ENCODE measurements at regions not wholly inside any gene's neighbourhood (a gene's known extent, or its start where the extent isn't known, plus 50 kb on each side); places are given as distances from the start of the nearest gene placed in this dataset.
A peak's percentile ranks its signal among the peaks of the same experiment; 100 is the strongest.

- H3K4me3 ChIP-seq = no peak overlapping the region
- no peak for TF ChIP-seq POLR2A (IDR thresholded peaks at IDR 0.05)
- TF ChIP-seq, protein P1, sequence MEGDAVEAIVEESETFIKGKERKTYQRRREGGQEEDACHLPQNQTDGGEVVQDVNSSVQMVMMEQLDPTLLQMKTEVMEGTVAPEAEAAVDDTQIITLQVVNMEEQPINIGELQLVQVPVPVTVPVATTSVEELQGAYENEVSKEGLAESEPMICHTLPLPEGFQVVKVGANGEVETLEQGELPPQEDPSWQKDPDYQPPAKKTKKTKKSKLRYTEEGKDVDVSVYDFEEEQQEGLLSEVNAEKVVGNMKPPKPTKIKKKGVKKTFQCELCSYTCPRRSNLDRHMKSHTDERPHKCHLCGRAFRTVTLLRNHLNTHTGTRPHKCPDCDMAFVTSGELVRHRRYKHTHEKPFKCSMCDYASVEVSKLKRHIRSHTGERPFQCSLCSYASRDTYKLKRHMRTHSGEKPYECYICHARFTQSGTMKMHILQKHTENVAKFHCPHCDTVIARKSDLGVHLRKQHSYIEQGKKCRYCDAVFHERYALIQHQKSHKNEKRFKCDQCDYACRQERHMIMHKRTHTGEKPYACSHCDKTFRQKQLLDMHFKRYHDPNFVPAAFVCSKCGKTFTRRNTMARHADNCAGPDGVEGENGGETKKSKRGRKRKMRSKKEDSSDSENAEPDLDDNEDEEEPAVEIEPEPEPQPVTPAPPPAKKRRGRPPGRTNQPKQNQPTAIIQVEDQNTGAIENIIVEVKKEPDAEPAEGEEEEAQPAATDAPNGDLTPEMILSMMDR (IDR thresholded peaks at IDR 0.05) = no peak
- no peaks in the 10 kb centered on the region for H3K36me3 ChIP-seq
- DNase-seq = no peak
- no peaks in the 10 kb centered on the region for H3K9me3 ChIP-seq
- H3K27ac ChIP-seq = no peak overlapping the region
- WGBS, 2 donors = 73 to 84% methylated on average over 5 of the region's 5 CpGs
- intact Hi-C loops (cut with DNase I) = no loop called here
- H3K4me1 ChIP-seq = peaks cover 0 to 2% (median 0%) of the 10 kb centered on the region in 3 donors
- no peaks in the 10 kb centered on the region for H3K27me3 ChIP-seq
Observed at GRCh38 chr6:82038631-82039030, 208.9 kb downstream of the IBTK start.

DNA sequence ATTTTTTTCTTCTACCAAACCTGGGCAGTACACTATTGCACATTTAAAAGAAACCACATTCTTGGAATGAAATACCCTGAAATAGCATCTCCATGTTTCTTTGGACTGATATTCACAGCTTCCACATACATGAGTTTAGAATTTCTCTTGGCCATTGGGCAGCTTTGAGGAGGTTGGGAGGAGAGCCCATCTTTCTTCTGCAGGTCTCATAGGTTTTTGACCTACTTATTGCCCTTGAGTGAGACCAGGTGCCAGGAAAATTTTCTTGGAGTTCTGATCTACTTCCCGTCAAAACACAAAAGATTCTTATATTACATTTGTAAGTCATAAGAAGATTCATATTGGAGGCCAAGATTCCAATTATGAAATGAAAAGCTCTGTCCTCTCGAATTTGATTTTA lies 212.0 kb downstream of the IBTK start:
- Histone ChIP-seq H3K36me3 (no peaks in the 10 kb centered on the region), H3K4me3 (no peak overlapping the region), H3K4me1 (peaks cover 0 to 5% (median 4%) of the 10 kb centered on the region in 3 donors), H3K27me3 (no peaks in the 10 kb centered on the region), H3K9me3 (no peaks in the 10 kb centered on the region), H3K27ac (no peak overlapping the region)
- no peak for TF ChIP-seq POLR2A (IDR thresholded peaks at IDR 0.05)
- WGBS, 2 donors = 84 to 88% methylated on average over 2 of the region's 2 CpGs
- intact Hi-C loops (cut with DNase I) = no loop called here
- DNase-seq = no peak

- H3K4me1 ChIP-seq = peaks cover 0 to 14% (median 4%) of the 10 kb centered on the region in 3 donors
- H3K9me3 ChIP-seq = no peaks in the 10 kb centered on the region
- WGBS, 2 donors = 71 to 76% methylated on average over 3 of the region's 3 CpGs
- H3K27me3 ChIP-seq = no peaks in the 10 kb centered on the region
- H3K27ac ChIP-seq = peak overlapping the region in 1 of 4 donors; percentile 0
- intact Hi-C loops (cut with DNase I) = no loop called here
- no peaks in the 10 kb centered on the region for H3K36me3 ChIP-seq
- TF ChIP-seq POLR2A (IDR thresholded peaks at IDR 0.05) = no peak
- TF ChIP-seq, protein P1 (IDR thresholded peaks at IDR 0.05) = no peak
- H3K4me3 ChIP-seq = no peak overlapping the region
- DNase-seq = no peak
Observed at GRCh38 chr6:82033631-82034211, 213.8 kb downstream of the IBTK start.

DNA sequence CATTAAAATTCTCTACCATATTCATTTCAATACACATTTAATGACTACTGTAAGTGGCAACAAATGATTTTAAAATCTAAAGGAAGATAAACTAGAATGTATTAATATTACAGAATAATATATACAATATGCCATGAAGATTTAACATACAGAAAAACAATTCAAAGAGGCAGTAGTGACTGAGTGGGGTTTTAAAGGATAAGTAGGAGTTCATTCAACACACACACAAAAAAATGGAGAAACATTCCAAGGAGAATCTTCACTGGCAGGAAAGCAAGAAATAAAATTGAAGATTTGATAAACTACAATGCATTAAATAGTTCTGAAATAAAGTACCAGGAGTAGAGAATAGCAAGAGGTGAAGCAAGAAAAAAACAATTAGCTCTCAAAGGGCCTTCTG lies 215.1 kb downstream of the IBTK start:
- Histone ChIP-seq H3K27ac (no peak overlapping the region), H3K27me3 (no peaks in the 10 kb centered on the region), H3K4me1 (peaks cover 0 to 14% (median 4%) of the 10 kb centered on the region in 3 donors), H3K36me3 (no peaks in the 10 kb centered on the region), H3K9me3 (no peaks in the 10 kb centered on the region), H3K4me3 (no peak overlapping the region)
- DNase-seq = no peak
- TF ChIP-seq POLR2A (IDR thresholded peaks at IDR 0.05) = no peak
- TF ChIP-seq, protein P1 (IDR thresholded peaks at IDR 0.05) = no peak
- intact Hi-C loops (cut with DNase I) = no loop called here

DNA sequence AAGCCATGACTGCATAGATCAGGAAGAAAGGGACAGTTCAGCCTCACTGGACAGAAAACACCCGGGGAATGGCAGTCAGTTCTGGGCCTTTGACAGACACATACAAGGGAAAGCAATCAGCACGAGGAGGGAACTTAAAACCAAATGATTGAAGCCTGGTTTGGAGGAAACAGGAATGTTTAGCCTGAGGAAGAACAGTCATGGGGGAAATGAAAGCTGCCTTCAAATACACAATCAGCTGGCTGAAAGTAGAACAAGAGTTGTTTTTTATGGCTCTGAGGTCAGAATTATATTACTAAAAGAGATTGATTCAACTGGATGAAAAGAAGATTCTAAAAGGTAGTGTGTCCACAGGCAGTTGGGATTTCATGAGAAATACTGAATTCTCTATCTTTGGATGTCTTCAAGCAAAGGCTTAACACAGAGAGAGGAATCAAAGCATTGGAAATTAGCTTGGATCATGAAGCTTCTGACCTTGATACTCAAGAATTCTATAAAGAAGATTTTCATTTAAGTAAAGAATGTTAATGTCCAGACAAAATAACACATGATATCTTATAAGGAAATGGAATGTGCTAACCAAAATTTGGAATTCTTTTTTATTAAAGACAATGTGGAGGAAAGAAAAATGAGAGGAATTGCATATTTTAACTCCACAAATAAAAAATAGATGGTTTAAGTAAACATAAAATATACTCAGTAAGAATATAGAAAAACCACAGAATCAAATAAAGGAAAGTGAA lies 216.6 kb downstream of the IBTK start:
- Histone ChIP-seq H3K36me3 (no peaks in the 10 kb centered on the region), H3K27ac (no peak overlapping the region), H3K4me3 (no peak overlapping the region), H3K9me3 (no peaks in the 10 kb centered on the region), H3K27me3 (no peaks in the 10 kb centered on the region), H3K4me1 (peaks cover 0 to 14% (median 4%) of the 10 kb centered on the region in 3 donors)
- intact Hi-C loops (cut with DNase I) = no loop called here
- no peak for TF ChIP-seq POLR2A (IDR thresholded peaks at IDR 0.05)
- TF ChIP-seq, protein P1 (IDR thresholded peaks at IDR 0.05) = no peak
- WGBS, 2 donors = 35 to 57% methylated on average over 2 of the region's 2 CpGs
- no peak for DNase-seq

Data from esophagus squamous epithelium (tissue), 5 donors.